Tibial nerve (tissue), 4 donors: ENCODE measurements at regions not wholly inside any gene's neighbourhood (a gene's known extent, or its start where the extent isn't known, plus 50 kb on each side); places are given as distances from the start of the nearest gene placed in this dataset.
"Not testable (repeated sequence)": the region's sequence is repeated elsewhere in the genome, so short reads cannot be mapped to it uniquely, and the experiment has no call there.

Experiments
- DNase-seq, 2 donors: peaks; one replicate each; pipeline ENCODE4 v3.0.0-alpha.2; 2019; ENCODE audit warnings: low spot score in 2 of 2
- H3K27ac ChIP-seq, 4 donors: fragments of 200-600 bp; sonication (generic) in 3 of 4; one replicate each; pipeline ENCODE4 v1.5.1; 2017 to 2019; ENCODE audit warnings: mild to moderate bottlenecking in 1 of 4
- H3K27me3 ChIP-seq, 2 donors: fragments of 200-600 bp; sonication (generic) in 1 of 2; one replicate each; pipeline versions ENCODE4 v1.5.1 to v1.6.0; 2017 to 2019
- H3K36me3 ChIP-seq, 3 donors: fragments of 200-600 bp; sonication (generic); one replicate each; pipeline ENCODE4 v1.5.1; 2018 to 2019
- H3K4me1 ChIP-seq, 4 donors: fragments of 200-600 bp; sonication (generic) in 3 of 4; one replicate each; pipeline ENCODE4 v1.5.1; 2017 to 2019
- H3K4me3 ChIP-seq, 4 donors: fragments of 200-600 bp; sonication (generic) in 3 of 4; one replicate each; pipeline ENCODE4 v1.5.1; 2017 to 2019; ENCODE audit warnings: mild to moderate bottlenecking in 1 of 4, moderate library complexity in 1 of 4
- H3K9me3 ChIP-seq, 4 donors: fragments of 200-600 bp; sonication (generic) in 3 of 4; one replicate each; pipeline ENCODE4 v1.5.1; 2017 to 2019
- CTCF ChIP-seq, 5 experiments: fragments of 200-600 bp in 3 of 5; fragments of 450-650 bp in 2 of 5; sonication (generic) in 3 of 5; IDR thresholded peaks; one replicate each; pipeline ENCODE4 v1.5.1; 2016 to 2019; ENCODE audit warnings: antibody characterized with exemption in 5 of 5, mild to moderate bottlenecking in 3 of 5, moderate library complexity in 2 of 5
- EP300 ChIP-seq, 2 donors: sonication (generic); formaldehyde crosslinking; IDR thresholded peaks; one replicate each; pipeline ENCODE4 v1.6.1; 2017; ENCODE audit warnings: antibody characterized with exemption in 2 of 2, mild to moderate bottlenecking in 1 of 2
- POLR2A ChIP-seq, 2 donors: fragments of 450-650 bp; IDR thresholded peaks; one replicate each; pipeline ENCODE4 v1.6.1; 2017; ENCODE audit warnings: antibody characterized with exemption in 2 of 2, mild to moderate bottlenecking in 2 of 2, moderate library complexity in 2 of 2
- WGBS, 2 donors: methylation state at CpG; one replicate each; pipeline ENCODE4 v1.1.5; 2018; 5-methylcytosine and 5-hydroxymethylcytosine counted together

- H3K36me3 ChIP-seq: no peaks in the 10 kb centered on the region
- no peak for TF ChIP-seq EP300 (IDR thresholded peaks at IDR 0.05)
- no peak for TF ChIP-seq POLR2A (IDR thresholded peaks at IDR 0.05)
- TF ChIP-seq CTCF (IDR thresholded peaks at IDR 0.05): no peak
- H3K27ac ChIP-seq: no peak overlapping the region
- H3K4me3 ChIP-seq: no peak overlapping the region
- peaks cover 0 to 13% (median 3%) of the 10 kb centered on the region in 4 donors for H3K4me1 ChIP-seq
- no peaks in the 10 kb centered on the region for H3K9me3 ChIP-seq
- no peak for DNase-seq
- no peaks in the 10 kb centered on the region for H3K27me3 ChIP-seq
Measured at GRCh38 chr5:15365070-15365469, 134.9 kb upstream of the FBXL7 start.

GRCh38 chr5:15363601-15364000 is 136.4 kb upstream of the FBXL7 start:
- H3K36me3 ChIP-seq: no peaks in the 10 kb centered on the region
- H3K9me3 ChIP-seq: no peaks in the 10 kb centered on the region
- no peak overlapping the region for H3K27ac ChIP-seq
- H3K4me3 ChIP-seq: no peak overlapping the region
- TF ChIP-seq CTCF (IDR thresholded peaks at IDR 0.05) (no peak), EP300 (IDR thresholded peaks at IDR 0.05) (no peak), POLR2A (IDR thresholded peaks at IDR 0.05) (no peak)
- H3K4me1 ChIP-seq: peaks cover 0 to 13% (median 3%) of the 10 kb centered on the region in 4 donors
- no peak for DNase-seq
- 63 to 67% methylated on average over 2 of the region's 2 CpGs for WGBS, 2 donors
- no peaks in the 10 kb centered on the region for H3K27me3 ChIP-seq

- DNase-seq, H3K9me3 ChIP-seq, H3K4me3 ChIP-seq, H3K36me3 ChIP-seq, H3K4me1 ChIP-seq, H3K27ac ChIP-seq, H3K27me3 ChIP-seq: not testable (repeated sequence)
- WGBS, 2 donors: 82 to 83% methylated on average over 4 of the region's 4 CpGs
Measured at GRCh38 chr5:15357092-15357453, 142.9 kb upstream of the FBXL7 start.

- not testable (repeated sequence) for H3K27me3 ChIP-seq, H3K4me3 ChIP-seq, H3K27ac ChIP-seq, H3K4me1 ChIP-seq, DNase-seq, H3K36me3 ChIP-seq, H3K9me3 ChIP-seq
- WGBS, 2 donors: 92 to 95% methylated on average over 4 of the region's 4 CpGs
Measured at GRCh38 chr5:15356308-15357091, 143.5 kb upstream of the FBXL7 start.

GRCh38 chr5:15354021-15354420 is 146.0 kb upstream of the FBXL7 start:
- no peaks in the 10 kb centered on the region for H3K36me3 ChIP-seq
- no peaks in the 10 kb centered on the region for H3K9me3 ChIP-seq
- H3K27me3 ChIP-seq: no peaks in the 10 kb centered on the region
- H3K27ac ChIP-seq: no peak overlapping the region
- no peaks in the 10 kb centered on the region for H3K4me1 ChIP-seq
- no peak overlapping the region for H3K4me3 ChIP-seq
- TF ChIP-seq EP300 (IDR thresholded peaks at IDR 0.05) (no peak), POLR2A (IDR thresholded peaks at IDR 0.05) (no peak), CTCF (IDR thresholded peaks at IDR 0.05) (no peak)
- DNase-seq: no peak
- 20 to 26% methylated on average over 6 of the region's 6 CpGs for WGBS, 2 donors

GRCh38 chr5:15353086-15353645 is 146.8 kb upstream of the FBXL7 start:
- no peak for DNase-seq
- Histone ChIP-seq H3K27ac (no peak overlapping the region), H3K36me3 (no peaks in the 10 kb centered on the region), H3K4me3 (no peak overlapping the region), H3K27me3 (no peaks in the 10 kb centered on the region), H3K4me1 (no peaks in the 10 kb centered on the region), H3K9me3 (no peaks in the 10 kb centered on the region)
- TF ChIP-seq POLR2A (IDR thresholded peaks at IDR 0.05) (no peak), EP300 (IDR thresholded peaks at IDR 0.05) (no peak), CTCF (IDR thresholded peaks at IDR 0.05) (no peak)
- 62 to 67% methylated on average over 3 of the region's 3 CpGs for WGBS, 2 donors
